ENCODE measurements at regions not wholly inside any gene's neighbourhood (a gene's known extent, or its start where the extent isn't known, plus 50 kb on each side); places are given as distances from the start of the nearest gene placed in this dataset.
"Not testable (repeated sequence)": the region's sequence is repeated elsewhere in the genome, so short reads cannot be mapped to it uniquely, and the experiment has no call there.

- no peak overlapping the region for H3K4me3 ChIP-seq (ENCODE audit: low read length)
- no peak overlapping the region for H3K4me3 Mint-ChIP-seq
- no peak for DNase-seq
- H3K27me3 ChIP-seq (ENCODE audit: insufficient read depth, low read length, poor library complexity, severe bottlenecking), result no peaks in the 10 kb centered on the region
- H3K27me3 Mint-ChIP-seq, result peaks cover 2 to 10% of the 10 kb centered on the region in 2 donors
- ChIA-PET CTCF (no interaction called here), POLR2A (no interaction called here)
- H3K9me3 Mint-ChIP-seq, result peaks cover 11 to 18% (median 16%) of the 10 kb centered on the region in 5 donors
- H3K27ac Mint-ChIP-seq, result no peak overlapping the region
- H3K4me1 Mint-ChIP-seq, result no peaks in the 10 kb centered on the region
- peaks cover 0 to 6% (median 0%) of the 10 kb centered on the region in 3 donors for H3K36me3 Mint-ChIP-seq
- H3K4me1 ChIP-seq (ENCODE audit: insufficient read depth, low read length), result no peaks in the 10 kb centered on the region
- H3K36me3 ChIP-seq (ENCODE audit: insufficient read depth, low read length), result no peaks in the 10 kb centered on the region
- no peaks in the 10 kb centered on the region for H3K9me3 ChIP-seq (ENCODE audit: low read length)
- H3K27ac ChIP-seq (ENCODE audit: low read depth, low read length), result no peak overlapping the region
Measured at GRCh38 chr7:17429579-17429978, 131.1 kb downstream of the AHR start.

GRCh38 chr7:17432793-17433192 lies 134.3 kb downstream of the AHR start:
- Mint-ChIP-seq H3K4me3 (no peak overlapping the region), H3K36me3 (peaks cover 0 to 5% (median 0%) of the 10 kb centered on the region in 3 donors), H3K27ac (no peak overlapping the region), H3K9me3 (peaks cover 5 to 13% (median 11%) of the 10 kb centered on the region in 5 donors), H3K27me3 (peaks cover 0 to 7% of the 10 kb centered on the region in 2 donors), H3K4me1 (no peaks in the 10 kb centered on the region)
- ChIA-PET CTCF (no interaction called here), POLR2A (no interaction called here)
- Histone ChIP-seq H3K9me3 (ENCODE audit: low read length) (no peaks in the 10 kb centered on the region), H3K4me1 (ENCODE audit: insufficient read depth, low read length) (no peaks in the 10 kb centered on the region), H3K36me3 (ENCODE audit: insufficient read depth, low read length) (no peaks in the 10 kb centered on the region), H3K4me3 (ENCODE audit: low read length) (no peak overlapping the region), H3K27me3 (ENCODE audit: insufficient read depth, low read length, poor library complexity, severe bottlenecking) (no peaks in the 10 kb centered on the region), H3K27ac (ENCODE audit: low read depth, low read length) (no peak overlapping the region)
- DNase-seq, result no peak

DNA sequence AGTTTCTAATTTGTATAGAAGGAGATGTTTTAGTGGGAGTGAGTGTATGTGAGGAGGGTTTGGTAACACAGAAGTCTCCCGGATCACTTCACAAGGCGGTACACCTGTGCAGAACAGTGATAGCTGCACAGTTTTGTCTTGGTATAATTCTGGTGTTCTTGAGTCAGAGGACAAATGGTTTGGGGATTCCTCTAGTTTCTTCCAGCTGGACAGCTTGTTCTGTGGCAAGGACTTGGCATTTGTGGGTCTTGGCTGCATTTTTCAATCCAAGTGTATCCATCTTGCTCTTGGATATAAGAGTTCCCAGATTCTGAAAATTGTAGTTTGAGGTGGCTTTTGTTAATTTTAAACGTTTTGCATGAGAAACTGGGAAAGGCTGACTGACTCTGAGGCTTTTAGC lies 135.7 kb downstream of the AHR start:
- Mint-ChIP-seq H3K9me3 (peaks cover 0 to 1% (median 1%) of the 10 kb centered on the region in 5 donors), H3K27me3 (peaks cover 0 to 7% of the 10 kb centered on the region in 2 donors), H3K27ac (no peak overlapping the region), H3K4me3 (no peak overlapping the region), H3K4me1 (no peaks in the 10 kb centered on the region), H3K36me3 (no peaks in the 10 kb centered on the region)
- no peaks in the 10 kb centered on the region for H3K36me3 ChIP-seq (ENCODE audit: insufficient read depth, low read length)
- no peaks in the 10 kb centered on the region for H3K9me3 ChIP-seq (ENCODE audit: low read length)
- ChIA-PET CTCF (no interaction called here), POLR2A (no interaction called here)
- H3K4me1 ChIP-seq (ENCODE audit: insufficient read depth, low read length), result no peaks in the 10 kb centered on the region
- H3K4me3 ChIP-seq (ENCODE audit: low read length), result no peak overlapping the region
- no peak overlapping the region for H3K27ac ChIP-seq (ENCODE audit: low read depth, low read length)
- no peak for DNase-seq
- H3K27me3 ChIP-seq (ENCODE audit: insufficient read depth, low read length, poor library complexity, severe bottlenecking), result no peaks in the 10 kb centered on the region

DNA sequence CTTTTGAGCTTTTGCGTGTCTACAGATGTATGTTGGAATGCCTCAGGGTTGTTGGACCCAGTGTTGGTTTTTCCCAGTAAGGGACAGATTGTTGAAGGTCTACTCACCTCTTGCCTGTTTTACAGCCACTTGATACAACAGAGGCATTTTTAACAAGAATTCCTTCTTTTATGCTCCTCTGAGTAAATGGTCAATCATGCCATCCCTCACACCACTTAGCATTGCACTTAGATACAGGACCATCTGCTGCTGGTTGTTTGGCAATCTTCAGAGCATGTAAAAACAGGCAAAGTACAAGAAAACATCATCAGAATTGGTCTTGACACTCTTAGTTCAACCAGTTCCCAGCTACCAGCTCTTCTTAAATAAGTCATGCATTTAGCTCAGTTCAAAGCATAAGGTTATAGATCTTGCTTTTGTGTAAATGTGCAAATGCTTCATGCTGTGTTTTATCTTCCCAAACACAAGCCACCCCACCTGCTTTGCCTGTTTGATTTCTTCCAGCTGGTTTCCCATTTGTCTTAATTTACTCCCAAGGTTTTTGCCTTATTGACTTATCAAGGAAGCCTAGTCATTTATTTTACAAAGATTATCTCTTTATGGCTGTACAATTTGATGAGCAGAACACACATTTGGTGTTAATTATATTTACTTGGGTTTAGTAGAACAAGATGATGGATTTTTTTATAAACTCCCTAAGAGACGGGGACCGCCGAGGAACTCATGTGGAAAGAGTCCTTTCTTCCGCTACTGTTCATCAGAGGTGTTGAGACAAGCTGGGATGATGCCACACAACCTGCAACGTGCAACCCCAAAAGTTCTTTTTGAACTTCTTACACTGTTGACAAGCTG lies 136.6 kb downstream of the AHR start:
- H3K9me3 ChIP-seq (ENCODE audit: low read length), result no peaks in the 10 kb centered on the region
- no peaks in the 10 kb centered on the region for H3K4me1 ChIP-seq (ENCODE audit: insufficient read depth, low read length)
- no peak for DNase-seq
- Mint-ChIP-seq H3K27ac (no peak overlapping the region), H3K4me1 (no peaks in the 10 kb centered on the region), H3K9me3 (no peaks in the 10 kb centered on the region), H3K36me3 (no peaks in the 10 kb centered on the region), H3K4me3 (no peak overlapping the region), H3K27me3 (peaks cover 0 to 7% of the 10 kb centered on the region in 2 donors)
- CTCF ChIA-PET, result no interaction called here
- no peak overlapping the region for H3K4me3 ChIP-seq (ENCODE audit: low read length)
- H3K27me3 ChIP-seq (ENCODE audit: insufficient read depth, low read length, poor library complexity, severe bottlenecking), result no peaks in the 10 kb centered on the region
- no peaks in the 10 kb centered on the region for H3K36me3 ChIP-seq (ENCODE audit: insufficient read depth, low read length)
- H3K27ac ChIP-seq (ENCODE audit: low read depth, low read length), result no peak overlapping the region
- POLR2A ChIA-PET, result no interaction called here

- ChIA-PET CTCF (no interaction called here), POLR2A (no interaction called here)
- H3K27ac ChIP-seq (ENCODE audit: low read depth, low read length), result no peak overlapping the region
- H3K27me3 Mint-ChIP-seq, result peaks cover 3 to 7% of the 10 kb centered on the region in 2 donors
- H3K9me3 Mint-ChIP-seq, result peaks cover 0 to 6% (median under 1%) of the 10 kb centered on the region in 5 donors
- H3K4me1 ChIP-seq (ENCODE audit: insufficient read depth, low read length), result no peaks in the 10 kb centered on the region
- no peak for DNase-seq
- peaks cover under 1 to 2% (median under 1%) of the 10 kb centered on the region in 3 donors for H3K4me1 Mint-ChIP-seq
- no peak overlapping the region for H3K27ac Mint-ChIP-seq
- no peaks in the 10 kb centered on the region for H3K36me3 ChIP-seq (ENCODE audit: insufficient read depth, low read length)
- peaks cover 0 to 2% (median 0%) of the 10 kb centered on the region in 3 donors for H3K36me3 Mint-ChIP-seq
- no peaks in the 10 kb centered on the region for H3K27me3 ChIP-seq (ENCODE audit: insufficient read depth, low read length, poor library complexity, severe bottlenecking)
- H3K9me3 ChIP-seq (ENCODE audit: low read length), result no peaks in the 10 kb centered on the region
- H3K4me3 Mint-ChIP-seq, result no peak overlapping the region
- H3K4me3 ChIP-seq (ENCODE audit: low read length), result no peak overlapping the region
Measured at GRCh38 chr7:17436126-17436525, 137.7 kb downstream of the AHR start.

DNA sequence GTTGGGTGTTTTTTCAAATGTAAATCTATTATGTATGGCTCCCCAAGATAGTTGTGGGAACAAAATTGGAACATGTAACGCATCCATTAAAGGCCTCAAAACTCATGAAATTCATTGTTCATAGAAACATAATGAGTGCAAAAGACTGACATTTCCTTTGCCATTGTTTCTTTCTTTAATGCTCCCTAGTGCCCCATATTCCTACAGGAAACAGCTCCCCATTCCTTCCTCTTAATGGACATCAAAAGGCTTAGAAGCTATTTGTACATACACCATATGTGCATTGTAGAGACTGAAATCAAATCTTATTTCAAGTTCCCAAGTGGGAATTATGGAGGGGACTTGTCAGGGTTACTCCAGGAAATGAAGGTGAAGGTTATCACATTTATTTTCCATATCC lies 139.1 kb downstream of the AHR start:
- H3K27ac Mint-ChIP-seq, result no peak overlapping the region
- no peaks in the 10 kb centered on the region for H3K27me3 ChIP-seq (ENCODE audit: insufficient read depth, low read length, poor library complexity, severe bottlenecking)
- H3K9me3 Mint-ChIP-seq, result peaks cover 0 to 6% (median 3%) of the 10 kb centered on the region in 5 donors
- DNase-seq, result no peak
- H3K27ac ChIP-seq (ENCODE audit: low read depth, low read length), result no peak overlapping the region
- H3K9me3 ChIP-seq (ENCODE audit: low read length), result no peaks in the 10 kb centered on the region
- POLR2A ChIA-PET, result no interaction called here
- peaks cover 3 to 7% of the 10 kb centered on the region in 2 donors for H3K27me3 Mint-ChIP-seq
- H3K36me3 ChIP-seq (ENCODE audit: insufficient read depth, low read length), result no peaks in the 10 kb centered on the region
- no peak overlapping the region for H3K4me3 ChIP-seq (ENCODE audit: low read length)
- H3K36me3 Mint-ChIP-seq, result peaks cover 0 to 2% (median 0%) of the 10 kb centered on the region in 3 donors
- peaks cover 4 to 5% (median 4%) of the 10 kb centered on the region in 3 donors for H3K4me1 Mint-ChIP-seq
- CTCF ChIA-PET, result no interaction called here
- H3K4me3 Mint-ChIP-seq, result no peak overlapping the region
- no peaks in the 10 kb centered on the region for H3K4me1 ChIP-seq (ENCODE audit: insufficient read depth, low read length)

- H3K9me3 ChIP-seq (ENCODE audit: low read length); H3K9me3 Mint-ChIP-seq; H3K36me3 ChIP-seq (ENCODE audit: insufficient read depth, low read length); H3K4me3 Mint-ChIP-seq; H3K36me3 Mint-ChIP-seq; H3K4me1 ChIP-seq (ENCODE audit: insufficient read depth, low read length); H3K27ac Mint-ChIP-seq; CTCF ChIA-PET; H3K4me1 Mint-ChIP-seq; H3K4me3 ChIP-seq (ENCODE audit: low read length); POLR2A ChIA-PET; H3K27ac ChIP-seq (ENCODE audit: low read depth, low read length); H3K27me3 Mint-ChIP-seq; DNase-seq; H3K27me3 ChIP-seq (ENCODE audit: insufficient read depth, low read length, poor library complexity, severe bottlenecking): not testable (repeated sequence)
Measured at GRCh38 chr7:17440025-17440784, 141.8 kb downstream of the AHR start.

- Mint-ChIP-seq H3K4me1 (peaks cover 4 to 5% (median 4%) of the 10 kb centered on the region in 3 donors), H3K4me3 (no peak overlapping the region), H3K36me3 (peaks cover 0 to 2% (median 0%) of the 10 kb centered on the region in 3 donors), H3K27me3 (peaks cover 3 to 7% of the 10 kb centered on the region in 2 donors), H3K9me3 (peaks cover 0 to 6% (median 3%) of the 10 kb centered on the region in 5 donors), H3K27ac (no peak overlapping the region)
- CTCF ChIA-PET, result no interaction called here
- POLR2A ChIA-PET, result no interaction called here
- H3K27me3 ChIP-seq (ENCODE audit: insufficient read depth, low read length, poor library complexity, severe bottlenecking), result no peaks in the 10 kb centered on the region
- H3K27ac ChIP-seq (ENCODE audit: low read depth, low read length), result no peak overlapping the region
- DNase-seq, result no peak
- H3K4me1 ChIP-seq (ENCODE audit: insufficient read depth, low read length), result no peaks in the 10 kb centered on the region
- no peaks in the 10 kb centered on the region for H3K9me3 ChIP-seq (ENCODE audit: low read length)
- no peaks in the 10 kb centered on the region for H3K36me3 ChIP-seq (ENCODE audit: insufficient read depth, low read length)
- no peak overlapping the region for H3K4me3 ChIP-seq (ENCODE audit: low read length)
Measured at GRCh38 chr7:17440831-17441230, 142.4 kb downstream of the AHR start.

Measured in CD8-positive, alpha-beta memory T cell (primary cell).